GM23338 (cell line): ENCODE measurements at regions not wholly inside any gene's neighbourhood (a gene's known extent, or its start where the extent isn't known, plus 50 kb on each side); places are given as distances from the start of the nearest gene placed in this dataset.

Experiments used
- ATAC-seq: fragments of 200-7000 bp; cut with Tn5 transposase; 3 replicates; pipeline ENCODE4 v1.9.1; 2020
- DNase-seq: peaks from one replicate; pipeline ENCODE4 v3.0.0-alpha.2; 2015; ENCODE audit warnings: low spot score
- H2AFZ ChIP-seq: fragments of 200-600 bp; sonication (generic); 2 replicates; pipeline ENCODE4 v1.8.0; 2016; ENCODE audit warnings: antibody characterized with exemption, mild to moderate bottlenecking, moderate library complexity
- H3F3A ChIP-seq: fragments of 200-600 bp; sonication (generic); replicated peaks from 2 replicates; pipeline ENCODE4 v1.8.0; 2017; ENCODE audit warnings: antibody characterized with exemption, mixed run types, low read depth
- H3K27ac ChIP-seq: fragments of 200-600 bp; sonication (generic); 2 replicates; pipeline ENCODE4 v1.6.1; 2016; ENCODE audit warnings: low read depth
- H3K27me3 ChIP-seq: fragments of 200-600 bp; sonication (generic); 2 replicates; pipeline ENCODE4 v1.8.0; 2016; ENCODE audit warnings: mild to moderate bottlenecking, mixed run types, moderate library complexity; ENCODE audit not compliant: insufficient read depth
- H3K36me3 ChIP-seq: fragments of 200-600 bp; sonication (generic); 2 replicates; pipeline ENCODE4 v1.8.0; 2016; ENCODE audit warnings: mild to moderate bottlenecking; ENCODE audit not compliant: insufficient read depth
- H3K4me1 ChIP-seq: fragments of 200-600 bp; sonication (generic); 2 replicates; pipeline ENCODE4 v1.8.0; 2016; ENCODE audit warnings: mild to moderate bottlenecking, moderate library complexity; ENCODE audit not compliant: insufficient read depth
- H3K4me2 ChIP-seq: fragments of 200-600 bp; sonication (generic); 2 replicates; pipeline ENCODE4 v1.7.1; 2017; ENCODE audit warnings: mixed run types
- H3K4me3 ChIP-seq: fragments of 200-600 bp; sonication (generic); 2 replicates; pipeline ENCODE4 v1.6.1; 2016; ENCODE audit warnings: mixed run types
- H3K79me2 ChIP-seq: fragments of 200-600 bp; sonication (generic); replicated peaks from 2 replicates; pipeline ENCODE4 v1.8.0; 2017; ENCODE audit warnings: mild to moderate bottlenecking; ENCODE audit not compliant: insufficient read depth
- H3K9me2 ChIP-seq: fragments of 200-600 bp; sonication (generic); 2 replicates; pipeline ENCODE4 v1.8.0; 2017; ENCODE audit not compliant: insufficient read depth
- H4K20me1 ChIP-seq: fragments of 200-600 bp; sonication (generic); replicated peaks from 2 replicates; pipeline ENCODE4 v1.8.0; 2017; ENCODE audit warnings: mild to moderate bottlenecking; ENCODE audit not compliant: insufficient read depth
- H3K27ac Mint-ChIP-seq: 2 replicates; pipeline ENCODE4 v1.8.0; 2020; ENCODE audit warnings: inconsistent platforms, mild to moderate bottlenecking, moderate library complexity, mixed read lengths
- H3K27me3 Mint-ChIP-seq: 3 replicates; pipeline ENCODE4 v1.8.0; 2022; ENCODE audit warnings: low read depth, mild to moderate bottlenecking, moderate library complexity, mixed read lengths, inconsistent platforms; ENCODE audit not compliant: insufficient read depth, poor library complexity
- H3K36me3 Mint-ChIP-seq: 3 replicates; pipeline ENCODE4 v1.8.0; 2021; ENCODE audit warnings: low read depth, mild to moderate bottlenecking, inconsistent platforms, moderate library complexity, mixed read lengths
- H3K4me1 Mint-ChIP-seq: 3 replicates; pipeline ENCODE4 v1.8.0; 2020; ENCODE audit warnings: mild to moderate bottlenecking, inconsistent platforms, mixed read lengths
- H3K4me3 Mint-ChIP-seq: 3 replicates; pipeline ENCODE4 v1.8.0; 2021; ENCODE audit warnings: moderate library complexity, mild to moderate bottlenecking, inconsistent platforms, mixed read lengths
- H3K9me3 Mint-ChIP-seq: 3 replicates; pipeline ENCODE4 v1.8.0; 2020; ENCODE audit warnings: moderate library complexity, mild to moderate bottlenecking, inconsistent platforms, mixed read lengths
- CREB1 ChIP-seq: fragments of 250-450 bp; sonication (Bioruptor Pico); IDR thresholded peaks from 2 replicates; pipeline ENCODE4 v1.5.0; 2020; ENCODE audit warnings: low read depth, mild to moderate bottlenecking, moderate library complexity
- JUNB ChIP-seq: IDR thresholded peaks from one replicate; pipeline ENCODE4 v1.6.1; 2016; ENCODE audit warnings: antibody characterized with exemption; ENCODE audit not compliant: unreplicated experiment
- POLR2AphosphoS5 ChIP-seq: IDR thresholded peaks from 2 replicates; pipeline ENCODE4 v1.6.1; 2016; ENCODE audit warnings: antibody characterized with exemption, low read depth
- STAT1 ChIP-seq: IDR thresholded peaks from one replicate; pipeline ENCODE4 v1.6.1; 2016; ENCODE audit warnings: antibody characterized with exemption; ENCODE audit not compliant: unreplicated experiment
- ZNF114 ChIP-seq: fragments of 250-450 bp; sonication (Bioruptor Pico); IDR thresholded peaks from 2 replicates; pipeline ENCODE4 v1.5.0; 2020; ENCODE audit warnings: mild to moderate bottlenecking, moderate library complexity
- ZNF331 ChIP-seq: fragments of 250-450 bp; sonication (Bioruptor Pico); IDR thresholded peaks from 2 replicates; pipeline ENCODE4 v1.5.0; 2020; ENCODE audit warnings: low read depth, mild to moderate bottlenecking, moderate library complexity
- TF ChIP-seq, protein P1 (sequence below): IDR thresholded peaks from 2 replicates; pipeline ENCODE4 v1.6.1; 2016; ENCODE audit warnings: antibody characterized with exemption
- TF ChIP-seq, protein P2 (sequence below): fragments of 250-450 bp; sonication (Bioruptor Pico); IDR thresholded peaks from 2 replicates; pipeline ENCODE4 v1.5.0; 2020; ENCODE audit warnings: mild to moderate bottlenecking, moderate library complexity
- TF ChIP-seq, protein P3 (sequence below): IDR thresholded peaks from one replicate; pipeline ENCODE4 v1.6.1; 2018; ENCODE audit warnings: antibody characterized with exemption; ENCODE audit not compliant: unreplicated experiment

DNA sequence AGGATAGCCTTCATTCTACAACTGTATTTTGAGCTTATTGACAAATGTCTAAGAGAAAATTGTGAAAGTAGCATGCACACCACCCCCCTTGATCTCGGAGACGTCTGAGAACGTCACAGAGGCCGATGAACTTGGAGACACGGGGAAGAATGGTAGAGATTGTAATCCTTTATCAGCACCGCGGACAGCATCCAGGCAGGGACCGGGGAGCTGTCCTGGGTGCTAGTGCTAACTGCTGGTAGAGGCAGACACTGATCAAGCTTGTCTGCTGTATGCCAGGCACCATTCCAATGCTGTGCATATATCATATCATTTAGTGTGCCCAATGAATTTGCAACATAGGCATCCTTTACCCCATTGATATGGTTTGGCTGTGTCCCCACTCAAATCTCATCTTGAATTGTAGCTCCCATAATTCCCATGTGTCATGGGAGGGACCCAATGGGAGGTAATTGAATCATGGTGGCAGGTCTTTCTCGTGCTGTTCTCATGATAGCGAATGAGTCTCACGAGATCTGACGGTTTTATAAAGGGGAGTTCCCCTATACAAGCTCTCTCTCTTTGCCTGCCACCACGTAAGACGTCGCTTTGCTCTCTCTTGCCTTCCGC is 98.8 kb downstream of the LHX2 start:
- Histone ChIP-seq H3K4me3 (no peak overlapping the region), H3K4me2 (no peak overlapping the region), H4K20me1 (peaks cover 2% of the 10 kb centered on the region; the same call in 1 of the 2 replicates), H3K4me1 (no peaks in the 10 kb centered on the region), H2AFZ (no peak overlapping the region), H3K9me2 (no peaks in the 10 kb centered on the region), H3K27ac (no peak overlapping the region), H3K27me3 (no peaks in the 10 kb centered on the region), H3F3A (no peaks in the 10 kb centered on the region), H3K36me3 (no peaks in the 10 kb centered on the region), H3K79me2 (no peaks in the 10 kb centered on the region)
- ATAC-seq (peak; percentile 90), DNase-seq (peak; percentile 88)
- Mint-ChIP-seq H3K9me3 (no peaks in the 10 kb centered on the region; the same call in 2 of the 3 replicates), H3K27ac (no peak overlapping the region), H3K4me1 (peaks cover 6% of the 10 kb centered on the region), H3K4me3 (no peak overlapping the region), H3K27me3 (peaks cover 2% of the 10 kb centered on the region), H3K36me3 (no peaks in the 10 kb centered on the region)
- peak; percentile 98 for TF ChIP-seq ZNF114 (CRISPR knock-in tag)
- TF ChIP-seq, protein P1, sequence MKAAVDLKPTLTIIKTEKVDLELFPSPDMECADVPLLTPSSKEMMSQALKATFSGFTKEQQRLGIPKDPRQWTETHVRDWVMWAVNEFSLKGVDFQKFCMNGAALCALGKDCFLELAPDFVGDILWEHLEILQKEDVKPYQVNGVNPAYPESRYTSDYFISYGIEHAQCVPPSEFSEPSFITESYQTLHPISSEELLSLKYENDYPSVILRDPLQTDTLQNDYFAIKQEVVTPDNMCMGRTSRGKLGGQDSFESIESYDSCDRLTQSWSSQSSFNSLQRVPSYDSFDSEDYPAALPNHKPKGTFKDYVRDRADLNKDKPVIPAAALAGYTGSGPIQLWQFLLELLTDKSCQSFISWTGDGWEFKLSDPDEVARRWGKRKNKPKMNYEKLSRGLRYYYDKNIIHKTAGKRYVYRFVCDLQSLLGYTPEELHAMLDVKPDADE: 0 out of 2 replicates have a peak, but pooled peaks have one; percentile 23
- TF ChIP-seq STAT1: no peak
- TF ChIP-seq CREB1 (CRISPR knock-in tag): peak; percentile 73
- no peak for TF ChIP-seq JUNB
- TF ChIP-seq, protein P2, sequence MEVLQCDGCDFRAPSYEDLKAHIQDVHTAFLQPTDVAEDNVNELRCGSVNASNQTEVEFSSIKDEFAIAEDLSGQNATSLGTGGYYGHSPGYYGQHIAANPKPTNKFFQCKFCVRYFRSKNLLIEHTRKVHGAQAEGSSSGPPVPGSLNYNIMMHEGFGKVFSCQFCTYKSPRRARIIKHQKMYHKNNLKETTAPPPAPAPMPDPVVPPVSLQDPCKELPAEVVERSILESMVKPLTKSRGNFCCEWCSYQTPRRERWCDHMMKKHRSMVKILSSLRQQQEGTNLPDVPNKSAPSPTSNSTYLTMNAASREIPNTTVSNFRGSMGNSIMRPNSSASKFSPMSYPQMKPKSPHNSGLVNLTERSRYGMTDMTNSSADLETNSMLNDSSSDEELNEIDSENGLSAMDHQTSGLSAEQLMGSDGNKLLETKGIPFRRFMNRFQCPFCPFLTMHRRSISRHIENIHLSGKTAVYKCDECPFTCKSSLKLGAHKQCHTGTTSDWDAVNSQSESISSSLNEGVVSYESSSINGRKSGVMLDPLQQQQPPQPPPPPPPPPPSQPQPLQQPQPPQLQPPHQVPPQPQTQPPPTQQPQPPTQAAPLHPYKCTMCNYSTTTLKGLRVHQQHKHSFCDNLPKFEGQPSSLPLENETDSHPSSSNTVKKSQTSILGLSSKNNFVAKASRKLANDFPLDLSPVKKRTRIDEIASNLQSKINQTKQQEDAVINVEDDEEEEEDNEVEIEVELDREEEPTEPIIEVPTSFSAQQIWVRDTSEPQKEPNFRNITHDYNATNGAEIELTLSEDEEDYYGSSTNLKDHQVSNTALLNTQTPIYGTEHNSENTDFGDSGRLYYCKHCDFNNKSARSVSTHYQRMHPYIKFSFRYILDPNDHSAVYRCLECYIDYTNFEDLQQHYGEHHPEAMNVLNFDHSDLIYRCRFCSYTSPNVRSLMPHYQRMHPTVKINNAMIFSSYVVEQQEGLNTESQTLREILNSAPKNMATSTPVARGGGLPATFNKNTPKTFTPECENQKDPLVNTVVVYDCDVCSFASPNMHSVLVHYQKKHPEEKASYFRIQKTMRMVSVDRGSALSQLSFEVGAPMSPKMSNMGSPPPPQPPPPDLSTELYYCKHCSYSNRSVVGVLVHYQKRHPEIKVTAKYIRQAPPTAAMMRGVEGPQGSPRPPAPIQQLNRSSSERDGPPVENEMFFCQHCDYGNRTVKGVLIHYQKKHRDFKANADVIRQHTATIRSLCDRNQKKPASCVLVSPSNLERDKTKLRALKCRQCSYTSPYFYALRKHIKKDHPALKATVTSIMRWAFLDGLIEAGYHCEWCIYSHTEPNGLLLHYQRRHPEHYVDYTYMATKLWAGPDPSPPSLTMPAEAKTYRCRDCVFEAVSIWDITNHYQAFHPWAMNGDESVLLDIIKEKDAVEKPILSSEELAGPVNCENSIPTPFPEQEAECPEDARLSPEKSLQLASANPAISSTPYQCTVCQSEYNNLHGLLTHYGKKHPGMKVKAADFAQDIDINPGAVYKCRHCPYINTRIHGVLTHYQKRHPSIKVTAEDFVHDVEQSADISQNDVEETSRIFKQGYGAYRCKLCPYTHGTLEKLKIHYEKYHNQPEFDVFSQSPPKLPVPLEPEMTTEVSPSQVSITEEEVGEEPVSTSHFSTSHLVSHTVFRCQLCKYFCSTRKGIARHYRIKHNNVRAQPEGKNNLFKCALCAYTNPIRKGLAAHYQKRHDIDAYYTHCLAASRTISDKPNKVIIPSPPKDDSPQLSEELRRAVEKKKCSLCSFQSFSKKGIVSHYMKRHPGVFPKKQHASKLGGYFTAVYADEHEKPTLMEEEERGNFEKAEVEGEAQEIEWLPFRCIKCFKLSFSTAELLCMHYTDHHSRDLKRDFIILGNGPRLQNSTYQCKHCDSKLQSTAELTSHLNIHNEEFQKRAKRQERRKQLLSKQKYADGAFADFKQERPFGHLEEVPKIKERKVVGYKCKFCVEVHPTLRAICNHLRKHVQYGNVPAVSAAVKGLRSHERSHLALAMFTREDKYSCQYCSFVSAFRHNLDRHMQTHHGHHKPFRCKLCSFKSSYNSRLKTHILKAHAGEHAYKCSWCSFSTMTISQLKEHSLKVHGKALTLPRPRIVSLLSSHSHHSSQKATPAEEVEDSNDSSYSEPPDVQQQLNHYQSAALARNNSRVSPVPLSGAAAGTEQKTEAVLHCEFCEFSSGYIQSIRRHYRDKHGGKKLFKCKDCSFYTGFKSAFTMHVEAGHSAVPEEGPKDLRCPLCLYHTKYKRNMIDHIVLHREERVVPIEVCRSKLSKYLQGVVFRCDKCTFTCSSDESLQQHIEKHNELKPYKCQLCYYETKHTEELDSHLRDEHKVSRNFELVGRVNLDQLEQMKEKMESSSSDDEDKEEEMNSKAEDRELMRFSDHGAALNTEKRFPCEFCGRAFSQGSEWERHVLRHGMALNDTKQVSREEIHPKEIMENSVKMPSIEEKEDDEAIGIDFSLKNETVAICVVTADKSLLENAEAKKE: 0 out of 2 replicates have a peak, but pooled peaks have one; percentile 22
- no peak for TF ChIP-seq POLR2AphosphoS5
- TF ChIP-seq, protein P3, sequence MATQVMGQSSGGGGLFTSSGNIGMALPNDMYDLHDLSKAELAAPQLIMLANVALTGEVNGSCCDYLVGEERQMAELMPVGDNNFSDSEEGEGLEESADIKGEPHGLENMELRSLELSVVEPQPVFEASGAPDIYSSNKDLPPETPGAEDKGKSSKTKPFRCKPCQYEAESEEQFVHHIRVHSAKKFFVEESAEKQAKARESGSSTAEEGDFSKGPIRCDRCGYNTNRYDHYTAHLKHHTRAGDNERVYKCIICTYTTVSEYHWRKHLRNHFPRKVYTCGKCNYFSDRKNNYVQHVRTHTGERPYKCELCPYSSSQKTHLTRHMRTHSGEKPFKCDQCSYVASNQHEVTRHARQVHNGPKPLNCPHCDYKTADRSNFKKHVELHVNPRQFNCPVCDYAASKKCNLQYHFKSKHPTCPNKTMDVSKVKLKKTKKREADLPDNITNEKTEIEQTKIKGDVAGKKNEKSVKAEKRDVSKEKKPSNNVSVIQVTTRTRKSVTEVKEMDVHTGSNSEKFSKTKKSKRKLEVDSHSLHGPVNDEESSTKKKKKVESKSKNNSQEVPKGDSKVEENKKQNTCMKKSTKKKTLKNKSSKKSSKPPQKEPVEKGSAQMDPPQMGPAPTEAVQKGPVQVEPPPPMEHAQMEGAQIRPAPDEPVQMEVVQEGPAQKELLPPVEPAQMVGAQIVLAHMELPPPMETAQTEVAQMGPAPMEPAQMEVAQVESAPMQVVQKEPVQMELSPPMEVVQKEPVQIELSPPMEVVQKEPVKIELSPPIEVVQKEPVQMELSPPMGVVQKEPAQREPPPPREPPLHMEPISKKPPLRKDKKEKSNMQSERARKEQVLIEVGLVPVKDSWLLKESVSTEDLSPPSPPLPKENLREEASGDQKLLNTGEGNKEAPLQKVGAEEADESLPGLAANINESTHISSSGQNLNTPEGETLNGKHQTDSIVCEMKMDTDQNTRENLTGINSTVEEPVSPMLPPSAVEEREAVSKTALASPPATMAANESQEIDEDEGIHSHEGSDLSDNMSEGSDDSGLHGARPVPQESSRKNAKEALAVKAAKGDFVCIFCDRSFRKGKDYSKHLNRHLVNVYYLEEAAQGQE: peak; percentile 100
- TF ChIP-seq ZNF331 (CRISPR knock-in tag): peak; percentile 54; the same call in 1 of the 2 replicates
